ENCODE measurements at regions not wholly inside any gene's neighbourhood (a gene's known extent, or its start where the extent isn't known, plus 50 kb on each side); places are given as distances from the start of the nearest gene placed in this dataset.

- TF ChIP-seq CTCF (conservative IDR thresholded peaks at IDR 0.05 in 1 of 2, IDR thresholded peaks at IDR 0.05 in 1 of 2; ENCODE audit: low read depth in 1 of 2, low read length in 2 of 2) (no peak), EZH2 (IDR thresholded peaks at IDR 0.05; ENCODE audit: low read length, missing control alignments) (no peak)
These were observed 891.0 kb upstream of the SORCS1 start for GRCh38 chr10:108055506-108055905.

Data from fibroblast of lung (primary cell).